K562 (cell line): ENCODE measurements at regions not wholly inside any gene's neighbourhood (a gene's known extent, or its start where the extent isn't known, plus 50 kb on each side); places are given as distances from the start of the nearest gene placed in this dataset.

Source experiments
- ATAC-seq: fragments of 200-7000 bp; cut with Tn5 transposase; 3 replicates; pipeline ENCODE4 v1.9.1; 2020; ENCODE audit warnings: moderate library complexity
- BruUV-seq: library from RNA; stranded (reverse); fragments of 400-500 nt; replicated peaks from 2 replicates; lab custom pipeline; 2021; lab: Mats Ljungman, UMichigan
- CTCF ChIA-PET: fragments of 300-600 bp; formaldehyde crosslinking; extraction: SDS; loops from one replicate; lab custom pipeline; 2021; ENCODE audit warnings: low intra/inter-chr PET ratio; lab: Yijun Ruan, JAX
- POLR2A ChIA-PET: fragments of 300-600, 350-650 bp; sonication (Branson Sonifier 250); formaldehyde crosslinking; extraction: SDS; loops from one replicate; lab custom pipeline; 2021; ENCODE audit warnings: antibody characterized with exemption, inconsistent platforms; lab: Yijun Ruan, JAX
- DNase-seq, 4 experiments: peaks; one replicate each; pipeline versions ENCODE4 v3.0.0 to v3.0.0-alpha.2; 2011 to 2018; ENCODE audit warnings: low spot score in 3 of 4, mixed read lengths in 3 of 4; ENCODE audit errors: extremely low read depth in 1 of 4
- FAIRE-seq: peaks from 2 replicates; lab custom pipeline; 2011; peaks lifted over from hg19 to GRCh38; lab: Jason Lieb, UNC
- H2AFZ ChIP-seq: 2 replicates; pipeline ENCODE4 v1.6.0; 2011; ENCODE audit warnings: low read depth, low read length, control low read depth, inconsistent platforms
- H3K27ac ChIP-seq: fragments of 200-600 bp; 3 replicates; pipeline ENCODE4 v1.8.0; 2011; ENCODE audit warnings: low read depth, mild to moderate bottlenecking, control low read depth, inconsistent platforms, low read length, moderate library complexity, mixed read lengths; ENCODE audit errors: extremely low read depth
- H3K27me3 ChIP-seq, 2 experiments: fragments of 300-600 bp in 1 of 2; 2 replicates in 1 of 2; 3 replicates in 1 of 2; pipeline versions ENCODE4 v1.6.0 to v1.8.0; 2011; ENCODE audit warnings: inconsistent platforms in 2 of 2, low read length in 2 of 2, mild to moderate bottlenecking in 1 of 2, mixed read lengths in 1 of 2, moderate library complexity in 1 of 2; ENCODE audit not compliant: control insufficient read depth in 2 of 2, insufficient read depth in 2 of 2
- H3K36me3 ChIP-seq: fragments of 300-600 bp; 3 replicates; pipeline ENCODE4 v1.8.0; 2011; ENCODE audit warnings: mild to moderate bottlenecking, low read length, inconsistent platforms; ENCODE audit not compliant: control insufficient read depth, insufficient read depth
- H3K4me1 ChIP-seq, 2 experiments: fragments of 200-600 bp in 1 of 2; replicated peaks in 1 of 2; 2 replicates in 1 of 2; 3 replicates in 1 of 2; pipeline versions ENCODE4 v1.5.1 to v1.8.0; 2011; ENCODE audit warnings: inconsistent platforms in 2 of 2, low read length in 2 of 2, mild to moderate bottlenecking in 1 of 2, mixed read lengths in 1 of 2, moderate library complexity in 1 of 2; ENCODE audit not compliant: control insufficient read depth in 2 of 2, insufficient read depth in 2 of 2
- H3K4me2 ChIP-seq: 2 replicates; pipeline ENCODE4 v1.6.1; 2011; ENCODE audit warnings: low read length, control low read depth, inconsistent platforms, mixed read lengths; ENCODE audit not compliant: insufficient read depth
- H3K4me3 ChIP-seq: fragments of 200-600 bp; sonication (generic), shearing (Covaris generic); 2 replicates; pipeline ENCODE4 v1.5.1; 2016; ENCODE audit warnings: control low read depth, inconsistent platforms
- H3K79me2 ChIP-seq: fragments of 200-600 bp; 3 replicates; pipeline ENCODE4 v1.8.0; 2011; ENCODE audit warnings: low read length, inconsistent platforms; ENCODE audit not compliant: control insufficient read depth, insufficient read depth
- H3K9ac ChIP-seq, 2 experiments: 2 replicates each; pipeline versions ENCODE4 v1.6.0 to v1.6.1; 2011; ENCODE audit warnings: low read depth in 2 of 2, low read length in 2 of 2, control low read depth in 1 of 2, inconsistent platforms in 1 of 2, mild to moderate bottlenecking in 1 of 2, mixed read lengths in 1 of 2; ENCODE audit not compliant: insufficient read depth in 1 of 2
- H3K9me1 ChIP-seq: one replicate; pipeline ENCODE4 v1.6.0; 2011; ENCODE audit warnings: inconsistent platforms, mild to moderate bottlenecking, low read length, moderate library complexity; ENCODE audit not compliant: control insufficient read depth, insufficient read depth
- H3K9me3 ChIP-seq: replicated peaks from 2 replicates; pipeline ENCODE4 v1.5.1; 2011; ENCODE audit warnings: low read depth, low read length, inconsistent platforms; ENCODE audit not compliant: control insufficient read depth, insufficient read depth
- H4K20me1 ChIP-seq: replicated peaks from 2 replicates; pipeline ENCODE4 v1.6.1; 2011; ENCODE audit warnings: low read length, inconsistent platforms, mixed read lengths; ENCODE audit not compliant: control insufficient read depth, insufficient read depth
- ATF7 ChIP-seq: fragments of 450-650 bp; IDR thresholded peaks from 2 replicates; pipeline ENCODE4 v1.7.1; 2014; ENCODE audit warnings: mild to moderate bottlenecking, moderate library complexity
- CBX5 ChIP-seq: IDR thresholded peaks from 2 replicates; pipeline ENCODE4 v1.6.1; 2014; ENCODE audit warnings: low read depth, borderline replicate concordance
- CEBPZ ChIP-seq: fragments of 150-350 bp; IDR thresholded peaks from 2 replicates; pipeline ENCODE4 v1.6.1; 2014; ENCODE audit warnings: low read depth, mild to moderate bottlenecking, low read length, borderline replicate concordance
- CHD1 ChIP-seq: fragments of 200-600 bp; sonication (generic); IDR thresholded peaks from one replicate; pipeline ENCODE4 v1.6.1; 2012; ENCODE audit warnings: mild to moderate bottlenecking, moderate library complexity, low read length, inconsistent platforms
- EP400 ChIP-seq: fragments of 450-650 bp; IDR thresholded peaks from 2 replicates; pipeline ENCODE4 v1.6.1; 2017; ENCODE audit warnings: antibody characterized with exemption, mild to moderate bottlenecking, moderate library complexity
- FIP1L1 ChIP-seq: fragments of 200-400 bp; formaldehyde crosslinking; IDR thresholded peaks from 2 replicates; pipeline ENCODE4 v1.6.1; 2018; ENCODE audit warnings: mild to moderate bottlenecking, low read depth, low read length; ENCODE audit not compliant: poor library complexity, severe bottlenecking
- KDM4B ChIP-seq, 2 experiments: fragments of 450-650 bp in 1 of 2; sonication (generic) in 1 of 2; IDR thresholded peaks; 2 replicates each; pipeline ENCODE4 v1.6.1; 2016 to 2017; ENCODE audit warnings: borderline replicate concordance in 2 of 2, antibody characterized with exemption in 1 of 2, low read depth in 1 of 2, mild to moderate bottlenecking in 1 of 2
- KLF13 ChIP-seq: fragments of 450-650 bp; IDR thresholded peaks from 2 replicates; pipeline ENCODE4 v1.6.1; 2016; ENCODE audit warnings: missing genetic modification characterization, low read depth, mild to moderate bottlenecking, missing compliant biosample characterization, moderate library complexity, borderline replicate concordance
- MCM2 ChIP-seq: fragments of 450-650 bp; IDR thresholded peaks from 2 replicates; pipeline ENCODE4 v1.6.1; 2017; ENCODE audit warnings: low read depth, mild to moderate bottlenecking
- PHF20 ChIP-seq: fragments of 450-650 bp; IDR thresholded peaks from 2 replicates; pipeline ENCODE4 v1.6.1; 2018; ENCODE audit not compliant: partially characterized antibody
- RBM22 ChIP-seq: fragments of 200-400 bp; formaldehyde crosslinking; IDR thresholded peaks from 2 replicates; pipeline ENCODE4 v1.6.1; 2018; ENCODE audit warnings: low read length, low read depth; ENCODE audit not compliant: poor library complexity, severe bottlenecking
- RBM34 ChIP-seq: fragments of 200-400 bp; formaldehyde crosslinking; IDR thresholded peaks from 2 replicates; pipeline ENCODE4 v1.6.1; 2018; ENCODE audit warnings: low read length, borderline replicate concordance; ENCODE audit not compliant: insufficient read depth
- TARDBP ChIP-seq: fragments of 450-650 bp; IDR thresholded peaks from 2 replicates; pipeline ENCODE4 v1.6.1; 2016
- THAP12 ChIP-seq: fragments of 250-450 bp; sonication (Bioruptor Pico); IDR thresholded peaks from 2 replicates; pipeline ENCODE4 v1.9.0; 2021; ENCODE audit warnings: mild to moderate bottlenecking, inconsistent platforms
- THAP7 ChIP-seq: fragments of 250-450 bp; sonication (Bioruptor Pico); IDR thresholded peaks from 2 replicates; pipeline ENCODE4 v1.5.0; 2021
- ZNF274 ChIP-seq: IDR thresholded peaks from 2 replicates; pipeline ENCODE4 v1.6.1; 2011; ENCODE audit warnings: low read depth, mild to moderate bottlenecking, low read length, moderate library complexity, borderline replicate concordance
- ZNF3 ChIP-seq: fragments of 250-450 bp; sonication (Bioruptor Pico); IDR thresholded peaks from 2 replicates; pipeline ENCODE4 v1.5.0; 2021; ENCODE audit warnings: mild to moderate bottlenecking, moderate library complexity
- ZNF431 ChIP-seq: sonication (generic); formaldehyde crosslinking; IDR thresholded peaks from 2 replicates; pipeline ENCODE4 v1.8.0; 2022; ENCODE audit warnings: mild to moderate bottlenecking, missing genetic modification reagents
- ZNF780A ChIP-seq: fragments of 250-450 bp; sonication (Bioruptor Pico); IDR thresholded peaks from 2 replicates; pipeline ENCODE4 v1.5.0; 2021; ENCODE audit warnings: mild to moderate bottlenecking
- WGBS: fragments of 100-300 bp; shearing (Covaris generic); methylation state at CpG from one replicate; pipeline ENCODE4 v1.1.6; 2016; ENCODE audit warnings: low coverage, mixed read lengths; ENCODE audit not compliant: insufficient coverage; ENCODE audit errors: missing lambda C conversion rate; 5-methylcytosine and 5-hydroxymethylcytosine counted together
- in situ Hi-C: fragments of 300-500 bp; cut with MboI; formaldehyde crosslinking; loops from 4 replicates; pipeline ENCODE4 v1.15.0; 2018; ENCODE audit warnings: inconsistent platforms, mixed read lengths
- intact Hi-C: fragments of 100-400 bp; cut with micrococcal nuclease; formaldehyde crosslinking; loops from 2 replicates; pipeline ENCODE4 v1.14.2; 2022

GRCh38 chrX:147537172-147537571 lies 374.5 kb upstream of the FMR1 start:
- Histone ChIP-seq H3K4me1 (no peaks in the 10 kb centered on the region), H4K20me1 (no peaks in the 10 kb centered on the region), H3K4me2 (no peak overlapping the region), H3K9me1 (no peaks in the 10 kb centered on the region), H3K9me3 (no peaks in the 10 kb centered on the region), H3K27ac (no peak overlapping the region), H3K4me3 (no peak overlapping the region), H3K79me2 (no peaks in the 10 kb centered on the region), H3K9ac (no peak overlapping the region), H2AFZ (no peak overlapping the region), H3K36me3 (no peaks in the 10 kb centered on the region), H3K27me3 (no peaks in the 10 kb centered on the region)
- intact Hi-C loops (no loop called here), in situ Hi-C loops (no loop called here)
- POLR2A ChIA-PET = no interaction called here
- ATAC-seq = no peak
- BruUV-seq = no TSS peak
- DNase-seq = no peak
- FAIRE-seq = no peak
- WGBS = 2% methylated on average over 4 of the region's 4 CpGs
- CTCF ChIA-PET = no interaction called here
- TF ChIP-seq CBX5 (no peak), KLF13 (tag) (no peak), FIP1L1 (no peak), RBM34 (no peak), ZNF431 (CRISPR knock-in tag) (no peak), MCM2 (no peak), RBM22 (no peak), KDM4B (IDR thresholded peaks at IDR 0.05; ENCODE audit: borderline replicate concordance in 2 of 2, low read depth in 1 of 2) (no peak), THAP7 (no peak), CEBPZ (no peak), ATF7 (no peak), ZNF780A (CRISPR knock-in tag) (no peak), ZNF274 (no peak), THAP12 (CRISPR knock-in tag) (no peak), CHD1 (no peak), ZNF3 (CRISPR knock-in tag) (no peak), PHF20 (no peak), TARDBP (no peak), EP400 (no peak)
